HG03442 (cell line): ENCODE measurements at regions not wholly inside any gene's neighbourhood (a gene's known extent, or its start where the extent isn't known, plus 50 kb on each side); places are given as distances from the start of the nearest gene placed in this dataset.
"Not testable (repeated sequence)": the region's sequence is repeated elsewhere in the genome, so short reads cannot be mapped to it uniquely, and the experiment has no call there.

Experiments used
- ATAC-seq: cut with Tn5 transposase; IDR thresholded peaks from one replicate; pipeline ENCODE4 v1.9.1; 2021; ENCODE audit warnings: mild to moderate bottlenecking, moderate library complexity; ENCODE audit not compliant: unreplicated experiment

GRCh38 chr13:97520061-97520460 lies 86.1 kb downstream of the RAP2A start:
- ATAC-seq: no peak

GRCh38 chr13:97520866-97521265 lies 86.9 kb downstream of the RAP2A start:
- ATAC-seq: no peak

GRCh38 chr13:97521726-97522125 lies 87.8 kb downstream of the RAP2A start:
- ATAC-seq: no peak

DNA sequence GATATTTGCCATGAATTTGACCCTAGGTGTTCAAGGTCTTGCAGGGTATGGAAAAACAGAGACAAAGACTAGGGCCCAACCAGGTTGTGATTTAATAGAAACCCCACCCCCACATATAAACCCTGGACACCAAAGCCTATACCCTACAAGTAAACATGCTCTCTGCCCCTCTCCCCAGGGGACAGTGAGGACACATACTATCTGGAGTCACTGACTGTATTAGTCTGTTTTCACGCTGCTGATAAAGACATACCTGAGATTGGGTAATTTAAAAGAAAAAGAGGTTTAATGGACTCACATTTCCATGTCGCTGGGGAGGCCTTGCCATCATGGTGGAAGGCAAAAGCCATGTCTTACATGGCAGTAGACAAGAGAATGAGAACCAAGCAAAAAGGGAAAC lies 88.3 kb downstream of the RAP2A start:
- ATAC-seq: no peak

- no peak for ATAC-seq
Observed at GRCh38 chr13:97526556-97526955, 92.6 kb downstream of the RAP2A start.

DNA sequence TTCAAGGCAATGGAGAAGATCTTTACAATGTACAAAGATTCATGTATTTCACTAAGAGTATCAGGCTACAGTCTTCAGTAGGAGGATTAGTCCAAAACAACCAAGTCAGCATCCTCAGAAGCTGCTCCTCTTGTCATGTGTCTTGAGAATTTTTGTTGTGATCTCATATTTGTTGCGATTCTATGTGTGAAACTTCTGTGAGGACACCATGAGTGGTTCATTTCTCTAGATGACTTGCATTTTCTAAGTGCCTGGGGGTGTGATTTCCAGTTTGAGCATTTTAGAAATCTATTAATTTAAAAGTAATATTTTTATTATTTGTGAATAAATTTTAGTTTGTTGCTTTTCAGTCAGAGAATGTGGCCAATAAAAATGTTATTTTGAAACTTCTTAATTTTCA lies 94.5 kb downstream of the RAP2A start:
- ATAC-seq: no peak

- ATAC-seq: no peak
Observed at GRCh38 chr13:97534540-97534939, 100.6 kb downstream of the RAP2A start.

- no peak for ATAC-seq
Observed at GRCh38 chr13:97535614-97536013, 101.6 kb downstream of the RAP2A start.

DNA sequence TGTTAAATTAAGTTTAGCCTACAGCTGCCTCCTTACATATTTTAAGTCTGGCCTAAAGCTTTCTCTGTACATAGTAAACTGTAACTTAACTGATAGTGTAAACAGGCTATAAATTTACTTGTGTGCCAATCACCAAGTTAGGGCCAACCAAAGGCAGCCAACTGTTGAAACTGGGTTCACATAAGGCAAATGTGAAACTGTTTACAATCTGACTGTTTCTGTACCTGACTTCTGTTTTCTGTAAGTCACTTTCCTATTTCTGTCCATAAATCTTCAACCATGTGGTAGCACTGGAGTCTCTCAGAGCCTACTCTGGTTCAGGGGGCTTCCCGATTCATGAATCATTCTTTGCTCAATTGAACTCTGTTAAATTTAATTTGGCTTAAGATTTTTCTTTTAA lies 103.1 kb downstream of the RAP2A start:
- peak; percentile 78 for ATAC-seq

DNA sequence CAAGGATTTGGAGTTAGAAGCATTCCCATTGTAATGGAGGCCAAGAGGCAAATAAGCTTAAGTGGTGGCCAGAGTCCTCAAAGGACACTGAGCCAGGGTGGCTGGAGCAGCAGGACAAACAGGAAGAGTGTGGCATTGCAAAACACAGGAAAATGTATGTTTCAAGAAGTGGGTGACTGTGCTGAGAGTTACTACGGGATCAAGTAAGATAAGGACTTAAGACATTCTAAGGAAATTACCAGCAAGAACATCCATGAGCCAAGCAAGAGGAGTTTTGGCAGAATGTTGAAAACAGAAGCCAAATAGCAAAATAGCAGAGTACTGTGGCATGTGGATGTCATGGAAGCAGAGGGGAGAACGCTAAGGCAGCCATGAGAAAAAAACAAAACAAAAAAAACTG lies 104.2 kb downstream of the RAP2A start:
- ATAC-seq: no peak

DNA sequence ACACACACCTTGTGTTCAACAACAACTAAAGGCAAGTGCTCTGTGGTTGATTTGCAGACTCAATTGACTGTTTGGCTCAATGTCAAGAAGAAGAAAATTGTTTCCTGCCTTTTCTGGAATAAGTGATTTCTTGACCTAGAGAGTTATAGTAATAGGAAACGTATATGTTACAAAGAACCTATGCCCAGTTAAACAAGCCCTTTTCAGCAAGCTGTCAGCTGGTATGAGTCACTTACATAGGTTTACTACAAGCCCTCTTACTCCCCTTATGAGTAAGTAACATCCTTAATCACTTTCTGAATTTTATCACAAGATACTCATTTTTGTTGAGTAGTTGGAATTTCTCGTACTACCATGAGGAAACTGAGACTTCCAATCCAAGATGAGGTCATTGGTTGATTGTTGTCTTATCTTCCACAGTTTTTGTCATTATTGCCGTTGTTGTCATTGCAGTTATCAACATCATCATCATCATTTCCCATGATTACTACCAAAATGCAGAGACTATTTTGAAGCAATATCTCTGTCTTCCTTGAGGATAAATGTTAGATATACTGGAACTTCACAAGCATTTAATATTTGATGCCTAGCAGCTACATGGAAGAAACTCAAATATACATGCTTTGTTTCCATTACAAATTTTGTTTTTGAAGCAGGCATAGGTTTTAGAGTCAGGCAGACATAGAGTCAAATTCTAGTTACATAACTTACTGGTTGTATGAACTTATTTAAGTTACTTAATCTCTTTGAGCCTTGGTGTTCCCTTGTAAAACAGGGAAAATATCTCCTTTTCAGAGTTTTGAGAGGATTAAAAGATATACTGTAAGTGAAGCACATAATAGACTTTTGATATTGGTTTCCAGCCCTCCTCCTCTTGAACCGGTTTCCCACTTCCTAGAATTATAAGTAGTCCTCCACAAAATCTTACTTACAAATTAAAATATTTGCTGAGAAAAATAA lies 106.0 kb downstream of the RAP2A start:
- ATAC-seq: peak; percentile 71

DNA sequence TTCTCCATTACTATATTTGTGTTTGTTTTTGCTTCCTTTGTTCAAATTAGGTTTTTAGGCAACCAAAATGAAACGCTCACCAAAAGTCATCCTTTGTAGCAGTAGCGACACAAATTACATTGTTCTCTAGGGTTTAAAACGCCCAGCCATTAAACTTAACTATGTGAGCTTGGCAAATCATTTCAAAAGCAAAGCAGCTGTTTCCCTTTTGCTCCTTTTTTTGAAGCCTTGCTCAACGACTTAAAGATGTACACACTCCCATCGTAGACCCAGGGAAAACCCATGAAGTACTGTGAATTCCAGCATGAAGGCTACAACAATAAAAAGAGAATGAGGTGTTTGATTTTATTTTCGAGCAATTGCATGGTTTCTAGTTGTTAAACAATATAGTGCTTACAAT lies 106.7 kb downstream of the RAP2A start:
- ATAC-seq: no peak

GRCh38 chr13:97542102-97542685 lies 108.2 kb downstream of the RAP2A start:
- no peak for ATAC-seq

- no peak for ATAC-seq
Observed at GRCh38 chr13:97544031-97544765, 110.2 kb downstream of the RAP2A start.

GRCh38 chr13:97544971-97545499 lies 111.1 kb downstream of the RAP2A start:
- ATAC-seq: not testable (repeated sequence)

DNA sequence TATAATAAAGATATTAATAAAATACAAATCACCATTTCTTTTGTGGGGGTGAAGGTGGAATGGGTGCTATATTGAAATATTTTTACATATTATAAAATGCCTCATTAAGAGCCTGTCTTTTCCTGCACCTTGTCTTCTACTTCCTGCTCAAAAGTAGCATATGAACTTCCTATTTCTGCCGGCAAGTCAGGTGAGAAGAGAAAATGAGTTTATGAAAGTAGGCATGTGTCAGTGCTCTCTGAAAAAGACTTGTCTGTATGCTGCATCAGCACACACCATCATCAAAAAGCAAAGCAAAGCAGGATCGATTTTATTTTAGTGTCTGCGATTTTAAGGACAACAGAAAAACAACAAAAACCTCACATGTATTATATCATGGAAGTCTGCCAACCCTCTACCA lies 114.2 kb downstream of the RAP2A start:
- peak; percentile 55 for ATAC-seq

DNA sequence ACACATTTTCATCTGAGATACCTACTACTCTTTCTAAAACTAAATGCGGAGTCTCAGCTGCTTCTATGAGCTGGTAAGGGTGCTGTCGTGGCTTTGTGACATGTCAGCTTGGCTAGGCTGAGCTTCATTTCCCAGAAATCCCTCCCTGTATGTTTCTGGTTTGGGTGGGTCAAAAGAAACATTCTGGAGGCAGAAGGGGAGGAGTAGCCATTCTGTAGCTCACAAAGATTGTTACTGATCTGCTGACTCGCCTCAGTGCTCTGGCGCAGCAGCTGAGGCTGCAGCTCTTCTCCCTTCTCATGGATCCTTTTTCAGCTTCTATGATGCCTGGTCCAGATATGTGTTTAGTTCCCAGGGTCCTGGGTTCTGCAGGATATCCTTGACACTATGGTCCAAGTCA lies 114.7 kb downstream of the RAP2A start:
- ATAC-seq: no peak

- ATAC-seq: no peak
Observed at GRCh38 chr13:97549201-97549600, 115.2 kb downstream of the RAP2A start.

DNA sequence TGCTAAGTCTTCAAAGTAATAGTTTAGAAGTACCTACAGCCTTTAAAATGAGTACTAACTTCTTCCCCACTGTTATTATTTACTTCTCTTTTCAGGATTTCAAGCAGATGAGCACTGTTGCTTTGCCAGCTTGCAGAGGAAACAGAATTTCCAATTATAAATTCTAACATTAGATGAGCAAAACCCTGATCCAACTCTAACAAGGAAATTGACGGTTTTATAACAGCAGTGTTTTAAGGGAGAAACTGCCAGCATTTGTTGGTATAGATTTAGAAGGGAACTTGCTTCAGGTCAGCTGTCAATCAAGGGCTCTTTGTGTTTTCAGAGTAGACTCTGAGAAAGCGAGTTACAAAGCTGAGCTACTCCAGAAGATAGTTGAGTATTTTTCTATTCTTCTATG lies 120.5 kb downstream of the RAP2A start:
- no peak for ATAC-seq

GRCh38 chr13:97555034-97555433 lies 121.1 kb downstream of the RAP2A start:
- ATAC-seq: no peak

DNA sequence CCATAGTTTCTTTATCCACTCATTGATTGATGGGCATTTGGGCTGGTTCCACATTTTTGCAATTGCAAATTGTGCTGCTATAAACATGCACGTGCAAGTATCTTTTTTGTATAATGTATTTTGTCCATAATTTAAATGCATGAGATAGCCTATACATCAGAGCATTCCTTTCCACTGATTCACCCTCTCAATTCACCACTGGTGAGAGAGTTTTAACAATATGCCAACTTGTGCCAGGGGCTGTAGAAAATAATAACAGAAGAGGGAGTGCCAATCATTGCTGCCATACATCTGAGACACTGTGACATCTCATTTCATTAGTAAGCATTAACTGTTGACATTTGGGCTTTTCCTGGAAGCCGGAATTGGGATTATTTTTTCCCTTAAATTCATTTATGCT lies 125.1 kb downstream of the RAP2A start:
- no peak for ATAC-seq
